ENCODE measurements at regions not wholly inside any gene's neighbourhood (a gene's known extent, or its start where the extent isn't known, plus 50 kb on each side); places are given as distances from the start of the nearest gene placed in this dataset.
"Not testable (repeated sequence)": the region's sequence is repeated elsewhere in the genome, so short reads cannot be mapped to it uniquely, and the experiment has no call there.

DNA sequence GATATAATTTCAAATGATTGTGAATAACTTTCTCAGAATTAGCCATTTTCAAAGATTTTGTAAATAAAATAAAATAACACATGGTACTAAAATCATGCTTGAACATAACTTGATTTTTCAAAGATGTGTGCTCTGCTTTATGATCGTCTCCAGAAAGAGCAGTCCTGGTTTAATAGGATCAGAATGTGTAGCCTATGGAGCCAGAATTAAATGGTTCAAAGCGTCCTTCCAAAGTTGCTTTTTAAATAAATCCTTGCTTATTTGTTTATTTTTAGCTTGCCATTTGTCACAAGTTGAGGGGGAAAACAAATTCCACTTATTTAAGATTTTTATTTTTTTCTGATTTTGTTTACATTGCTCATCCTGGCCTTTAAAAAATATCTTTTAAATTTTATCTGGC is 123.7 kb upstream of the SPRED1 start:
- no peak for DNase-seq

DNA sequence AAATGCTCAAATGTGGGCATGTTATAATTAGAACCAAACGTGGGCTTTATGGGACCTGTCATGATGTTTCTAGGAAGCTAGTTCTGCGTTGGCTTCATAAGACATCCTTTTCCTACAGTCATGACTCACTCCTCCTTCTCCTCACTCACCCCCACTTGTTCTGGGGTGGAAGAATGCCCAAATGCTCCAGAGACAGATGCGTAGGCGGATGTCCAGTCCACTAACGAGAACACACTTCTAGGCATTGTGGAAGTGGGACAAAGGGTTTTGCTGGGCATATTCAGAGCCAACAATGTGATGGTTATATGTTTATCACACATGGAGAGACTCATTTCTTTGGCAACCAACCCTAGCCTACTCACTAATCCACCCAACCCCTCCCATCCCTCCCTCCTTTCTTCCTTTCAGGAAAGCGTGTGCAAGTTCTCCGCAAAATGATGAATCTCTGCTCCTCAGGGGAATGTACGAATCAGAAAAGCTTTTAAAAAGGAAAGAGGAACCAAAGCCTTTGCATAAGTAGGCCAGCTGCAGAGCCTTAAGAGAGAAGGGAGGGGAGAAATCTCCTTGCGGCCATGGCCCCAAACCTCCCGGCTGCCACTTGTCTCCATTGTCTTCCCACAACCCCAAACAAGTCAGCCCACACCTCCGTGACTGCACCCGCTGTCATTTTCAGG is 123.0 kb upstream of the SPRED1 start:
- DNase-seq: no peak

DNA sequence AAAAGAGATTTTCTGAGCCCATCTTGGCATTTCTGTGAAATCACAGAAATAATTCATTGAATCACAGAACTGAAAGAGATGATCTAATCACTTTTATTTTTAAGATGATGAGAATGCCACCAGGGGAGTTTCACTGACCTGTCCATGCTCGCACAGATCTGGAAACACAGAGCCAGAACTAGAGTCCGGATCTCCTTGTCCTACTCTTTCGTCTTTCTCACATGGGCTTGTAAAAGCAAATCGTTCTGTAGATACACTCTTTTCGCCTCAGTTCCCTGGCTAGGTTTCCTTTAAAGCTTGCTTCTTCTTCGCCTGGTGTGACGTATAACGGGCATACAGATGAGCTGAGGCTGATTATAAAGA is 122.5 kb upstream of the SPRED1 start:
- no peak for DNase-seq

DNA sequence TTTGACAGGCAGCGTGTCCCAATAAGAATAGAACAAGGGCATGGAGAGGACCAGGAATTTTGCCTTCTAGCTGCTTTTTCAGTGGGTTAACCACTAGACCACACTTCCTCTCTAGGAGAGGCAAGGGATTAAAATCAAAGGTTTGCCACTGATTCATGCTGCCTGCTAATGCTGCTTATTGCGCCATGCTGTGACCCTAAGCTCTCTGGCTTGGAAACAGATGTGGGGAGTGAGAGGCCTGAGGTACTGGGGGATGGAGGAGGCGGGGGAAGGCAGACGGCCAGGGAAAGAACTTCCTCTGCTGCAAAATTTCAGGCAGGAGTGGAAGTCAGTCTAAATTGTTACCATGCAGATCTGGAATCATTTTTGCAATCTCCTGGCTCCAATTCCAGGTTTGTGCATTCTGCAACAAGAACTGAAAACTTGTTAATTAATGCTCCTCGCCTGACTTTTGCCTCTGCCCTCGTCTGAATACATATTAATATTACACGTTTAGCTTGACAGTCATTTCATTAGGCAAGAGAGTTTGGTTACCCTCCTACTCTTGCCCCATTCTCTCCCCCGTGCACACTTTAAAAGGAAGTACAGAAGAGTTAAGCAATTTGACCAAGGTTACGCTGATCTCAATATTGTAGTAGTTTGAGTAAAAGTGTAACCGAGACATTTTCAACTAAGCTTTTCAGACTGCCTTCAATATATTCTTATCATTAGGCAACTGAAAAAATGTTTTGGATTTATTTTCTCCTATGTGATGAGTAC is 121.7 kb upstream of the SPRED1 start:
- no peak for DNase-seq

DNA sequence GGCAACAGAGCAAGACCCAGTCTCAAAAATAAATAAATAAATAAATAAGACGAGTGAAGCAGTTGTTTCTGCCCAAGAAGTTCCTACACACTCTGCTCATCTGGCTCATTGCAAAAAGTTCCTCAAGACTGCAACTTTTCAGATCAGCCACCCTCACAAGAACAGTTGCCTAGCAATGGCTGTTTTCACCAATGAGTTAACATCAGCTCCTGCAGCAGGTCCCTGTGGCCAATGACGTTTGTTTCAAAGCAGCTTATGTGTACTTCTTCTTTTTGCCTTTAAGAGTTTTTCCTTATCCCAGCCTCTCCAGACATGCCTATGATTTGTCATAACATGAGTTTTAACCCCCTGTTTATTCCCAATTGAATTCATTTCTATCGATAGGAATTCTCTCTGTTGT is 118.4 kb upstream of the SPRED1 start:
- no peak for DNase-seq

DNA sequence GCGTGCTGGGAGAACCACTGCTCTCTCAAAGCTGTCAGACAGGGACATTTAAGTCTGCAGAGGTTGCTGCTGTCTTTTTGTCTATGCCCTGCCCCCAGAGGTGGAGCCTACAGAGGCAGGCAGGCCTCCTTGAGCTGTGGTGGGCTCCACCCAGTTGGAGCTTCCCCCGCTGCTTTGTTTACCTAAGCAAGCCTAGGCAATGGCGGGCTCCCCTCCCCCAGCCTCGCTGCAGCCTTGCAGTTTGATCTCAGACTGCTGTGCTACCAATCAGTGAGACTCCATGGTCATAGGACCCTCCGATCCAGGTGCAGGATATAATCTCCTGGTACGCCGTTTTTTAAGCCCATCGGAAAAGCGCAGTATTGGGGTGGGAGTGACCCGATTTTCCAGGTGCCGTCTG is 110.4 kb upstream of the SPRED1 start:
- DNase-seq: not testable (repeated sequence)

DNA sequence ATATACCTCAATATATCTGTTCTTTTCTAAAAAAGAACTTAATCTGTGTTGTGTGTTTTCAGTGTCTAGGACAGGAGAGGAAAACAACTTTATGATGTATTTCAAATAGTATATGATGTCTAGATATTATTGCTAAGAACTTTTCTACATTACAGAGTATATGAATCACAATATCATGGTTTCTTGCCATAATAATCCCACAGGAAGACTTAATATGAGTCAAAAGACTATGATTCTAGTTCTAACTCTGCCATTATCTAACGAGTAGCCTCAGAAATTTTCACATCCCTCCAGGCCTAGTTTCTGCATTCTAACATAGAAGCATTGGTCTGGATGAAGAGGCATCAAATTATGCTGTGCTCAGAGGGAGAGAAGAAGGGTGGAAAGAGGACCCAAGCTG is 107.7 kb upstream of the SPRED1 start:
- DNase-seq: no peak

DNA sequence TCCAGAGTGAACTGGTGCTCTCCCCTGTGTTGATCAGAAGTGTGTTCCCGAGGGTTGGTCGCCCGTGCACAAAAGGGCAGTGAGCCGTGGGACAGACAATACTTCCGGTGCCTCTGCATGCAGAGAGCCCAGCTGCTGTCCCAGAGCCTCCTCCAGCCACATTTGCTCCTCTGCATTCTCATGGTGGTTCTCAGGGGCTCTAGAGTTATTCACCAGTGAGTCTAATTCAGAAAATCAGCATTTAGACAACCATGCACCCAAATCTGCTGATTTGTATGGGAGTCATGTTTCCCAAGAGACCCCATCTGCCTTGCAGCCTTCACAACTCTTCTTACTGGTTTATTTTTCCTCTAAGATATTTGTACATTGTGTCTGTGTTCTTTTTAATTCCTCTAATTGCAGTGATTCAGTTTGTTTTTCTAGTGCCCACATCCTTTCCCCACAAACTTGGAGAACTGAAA is 107.0 kb upstream of the SPRED1 start:
- DNase-seq: no peak

DNA sequence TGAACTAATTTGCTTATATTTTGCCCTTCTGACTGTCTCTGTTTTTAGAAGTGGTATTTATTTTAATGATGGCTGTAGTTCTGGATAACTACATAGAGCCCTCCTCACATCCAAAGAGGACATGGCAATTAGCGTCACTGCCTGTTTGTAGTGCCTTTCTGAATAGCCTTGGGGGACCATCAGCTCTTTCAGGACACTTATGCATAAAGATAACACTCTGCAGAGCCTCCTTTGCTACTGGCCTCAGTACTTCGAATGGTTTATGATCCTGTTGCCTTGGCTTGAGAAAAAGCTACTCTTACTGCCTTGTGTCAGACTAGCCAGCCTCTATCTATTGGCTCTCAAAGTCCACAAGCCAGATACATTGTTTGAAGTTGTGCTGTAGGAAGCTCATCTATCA is 105.4 kb upstream of the SPRED1 start:
- DNase-seq: no peak

DNA sequence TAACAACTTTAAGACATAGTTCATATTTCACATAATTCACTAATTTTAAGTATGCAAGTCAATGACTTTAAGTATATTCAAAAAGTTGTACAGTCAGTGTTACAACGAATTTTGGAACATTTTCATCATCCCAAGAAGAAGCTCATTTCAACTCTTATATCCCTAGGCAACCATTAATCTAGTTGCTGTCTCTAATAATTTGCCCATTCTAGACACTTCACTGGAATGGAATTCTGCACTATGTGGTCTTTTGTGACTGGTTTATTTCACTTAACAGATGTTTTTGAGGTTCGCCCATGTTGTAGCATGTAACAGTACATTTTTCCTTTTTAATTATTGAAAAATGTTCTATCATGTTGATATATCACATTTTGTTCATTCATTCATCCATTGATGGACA is 104.2 kb upstream of the SPRED1 start:
- DNase-seq: no peak

DNA sequence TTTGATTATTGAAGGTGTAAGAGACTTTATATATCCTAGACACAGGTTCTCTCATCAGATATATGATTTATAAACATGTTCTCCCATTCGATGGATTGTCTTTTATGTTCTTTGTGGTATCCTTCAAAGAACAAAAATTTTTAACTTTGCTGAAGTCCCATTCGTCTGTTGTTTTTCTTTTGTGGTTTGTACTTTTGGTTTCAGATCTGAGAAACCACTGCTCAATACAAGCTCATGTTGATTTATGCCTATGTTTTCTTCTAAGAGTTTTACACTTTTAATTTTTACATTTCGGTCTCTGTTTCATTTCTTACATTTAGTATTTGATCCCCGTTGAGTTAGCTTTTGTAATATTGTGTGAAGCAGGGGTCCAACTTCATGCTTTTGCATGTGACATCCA is 103.3 kb upstream of the SPRED1 start:
- DNase-seq: no peak

DNA sequence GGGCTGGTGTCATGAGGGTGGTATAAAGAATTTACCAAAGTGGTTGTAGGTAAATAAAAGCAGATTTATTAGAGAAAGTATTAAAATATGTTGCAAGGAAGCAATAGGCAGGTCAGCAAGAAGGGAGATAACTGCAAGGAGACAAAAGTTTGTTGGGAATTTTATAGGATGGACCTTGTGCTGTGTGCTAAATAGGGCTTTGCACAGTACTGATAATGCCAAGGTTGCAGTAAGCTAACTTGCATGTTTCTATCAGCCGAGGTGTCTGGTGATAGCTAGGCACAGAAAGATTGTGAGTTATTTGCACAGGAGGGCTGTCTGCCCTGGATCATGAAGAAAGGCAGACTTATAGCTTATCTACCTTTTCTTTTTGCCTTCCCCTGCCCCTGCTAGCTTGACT is 102.5 kb upstream of the SPRED1 start:
- DNase-seq: no peak

DNA sequence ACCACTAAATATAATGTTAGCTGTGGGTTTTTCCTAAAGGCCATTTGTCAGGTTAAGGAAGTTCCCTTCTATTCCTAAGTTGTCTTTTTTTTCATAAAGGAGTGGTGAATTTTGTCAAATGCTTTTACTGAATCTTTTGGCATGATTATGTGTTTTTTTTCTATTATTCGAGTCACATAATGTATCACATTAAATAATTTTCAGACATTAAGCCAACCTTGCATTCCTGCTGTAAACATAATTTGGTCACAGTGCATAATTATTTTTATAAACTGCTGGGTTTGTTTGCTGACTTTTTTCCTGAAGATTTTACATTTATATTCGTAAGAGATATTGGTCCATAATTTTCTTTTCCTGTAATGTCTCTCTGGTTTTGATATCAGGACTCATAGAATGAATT is 101.8 kb upstream of the SPRED1 start:
- no peak for DNase-seq

DNA sequence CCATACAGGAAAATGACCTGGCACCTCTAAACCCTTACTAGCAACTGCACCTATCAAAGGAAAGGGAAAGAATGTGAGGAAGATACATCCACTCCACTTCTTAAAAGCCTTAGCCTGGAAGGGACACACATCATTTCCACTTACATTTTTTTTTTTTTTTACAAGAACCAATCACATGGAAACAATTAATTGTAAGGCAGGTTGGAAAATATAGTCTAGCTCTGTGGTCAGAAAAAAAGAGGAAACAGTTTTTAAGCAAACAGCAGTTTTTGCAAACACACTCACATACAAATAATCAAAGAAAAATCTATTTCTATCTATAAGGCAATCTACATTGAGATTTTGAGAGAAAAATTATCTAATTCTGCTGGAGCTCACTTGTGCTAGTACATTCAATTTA is 98.9 kb upstream of the SPRED1 start:
- DNase-seq: no peak

DNA sequence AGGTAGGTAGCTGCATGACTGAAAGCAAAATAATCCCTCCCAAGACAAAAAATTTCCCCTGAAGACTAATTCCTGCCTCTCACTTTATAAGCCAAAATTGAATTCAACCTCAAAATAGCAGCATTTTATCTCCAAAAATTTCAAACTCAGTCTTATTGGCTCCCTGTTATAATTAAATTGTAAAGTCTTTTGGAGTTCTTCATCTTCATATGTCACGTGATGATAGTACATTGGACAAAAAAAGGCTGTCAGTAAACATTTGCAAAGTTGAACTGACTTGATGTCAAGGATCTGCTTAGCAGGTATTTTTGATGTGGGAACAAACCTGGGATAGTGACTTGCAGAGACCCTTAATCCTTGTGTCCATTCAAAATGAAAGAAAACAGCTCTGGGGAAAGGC is 98.4 kb upstream of the SPRED1 start:
- DNase-seq: no peak

DNA sequence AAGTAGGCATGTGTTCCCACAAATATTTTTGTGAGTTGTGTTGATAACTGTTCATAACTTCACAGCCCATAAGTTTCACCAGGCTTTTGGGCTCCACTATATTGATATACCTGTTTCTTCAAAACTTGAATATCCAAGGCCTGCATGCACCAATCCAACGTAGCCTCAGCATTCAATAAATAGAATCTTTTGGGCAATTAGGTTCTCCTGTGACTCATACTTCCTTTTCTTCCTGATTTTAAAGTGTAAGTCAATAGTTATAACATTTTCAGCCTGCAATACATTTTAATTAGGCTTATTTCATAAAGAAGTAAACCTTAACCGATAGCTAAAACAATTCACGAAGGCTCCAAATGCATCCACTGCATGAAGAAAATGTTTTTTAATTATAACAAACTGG is 97.8 kb upstream of the SPRED1 start:
- no peak for DNase-seq

DNA sequence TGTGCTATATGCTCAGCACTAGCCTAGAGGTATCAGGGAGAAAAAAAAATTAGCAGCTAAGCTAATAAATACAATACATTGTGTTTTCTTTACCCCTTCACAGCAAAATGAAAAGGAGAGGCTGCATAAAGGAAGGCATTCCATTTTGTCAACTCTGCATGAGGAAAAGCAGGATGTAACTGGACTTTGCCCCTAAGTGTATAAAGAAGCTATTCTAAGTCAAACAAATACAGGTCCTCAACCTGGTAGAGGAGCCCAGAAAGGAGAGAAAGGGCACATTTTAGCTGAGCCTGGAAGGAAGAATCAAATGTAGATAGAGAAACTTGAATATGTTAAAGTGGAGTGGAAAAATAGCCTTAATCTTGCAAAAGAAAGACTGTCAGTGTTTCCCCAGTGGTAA is 89.0 kb upstream of the SPRED1 start:
- no peak for DNase-seq

DNA sequence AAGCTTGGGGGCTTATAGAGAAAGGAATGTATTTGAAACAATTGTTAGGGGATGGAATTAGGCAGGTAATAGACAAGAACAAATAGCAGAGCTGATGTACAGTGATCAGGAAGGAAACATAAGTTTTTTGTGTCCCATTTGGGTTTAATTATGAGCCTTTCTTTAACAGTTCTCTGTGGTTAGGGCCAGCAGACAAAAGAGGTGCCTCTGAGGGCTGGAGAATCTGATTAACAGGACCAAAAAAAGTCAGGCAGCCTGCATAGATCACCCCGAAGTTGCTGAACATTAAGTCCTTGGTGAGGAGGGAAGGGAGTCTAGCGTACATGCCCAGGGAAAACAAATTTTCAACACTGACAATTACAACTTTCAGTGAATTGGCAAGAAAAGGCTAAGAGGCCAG is 88.6 kb upstream of the SPRED1 start:
- no peak for DNase-seq

DNA sequence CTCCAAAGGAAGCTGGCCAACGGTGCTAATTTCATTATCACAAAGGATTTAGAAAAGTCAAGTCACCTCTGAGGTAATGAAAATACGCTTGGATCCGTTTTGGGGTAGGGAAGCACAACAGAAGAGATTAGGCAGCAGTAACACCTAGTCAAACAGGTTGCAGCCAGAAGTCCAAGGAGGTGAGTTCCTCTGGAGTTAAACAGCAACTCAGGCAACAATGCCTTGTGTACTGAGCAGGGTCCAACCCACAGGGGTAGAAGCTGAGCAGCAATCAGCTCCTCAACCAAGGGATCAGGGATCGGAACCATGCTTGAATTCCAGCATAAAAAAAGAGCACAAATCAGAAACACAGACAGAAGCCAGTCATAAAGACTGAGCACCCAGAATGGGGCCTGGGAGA is 88.1 kb upstream of the SPRED1 start:
- DNase-seq: no peak

DNA sequence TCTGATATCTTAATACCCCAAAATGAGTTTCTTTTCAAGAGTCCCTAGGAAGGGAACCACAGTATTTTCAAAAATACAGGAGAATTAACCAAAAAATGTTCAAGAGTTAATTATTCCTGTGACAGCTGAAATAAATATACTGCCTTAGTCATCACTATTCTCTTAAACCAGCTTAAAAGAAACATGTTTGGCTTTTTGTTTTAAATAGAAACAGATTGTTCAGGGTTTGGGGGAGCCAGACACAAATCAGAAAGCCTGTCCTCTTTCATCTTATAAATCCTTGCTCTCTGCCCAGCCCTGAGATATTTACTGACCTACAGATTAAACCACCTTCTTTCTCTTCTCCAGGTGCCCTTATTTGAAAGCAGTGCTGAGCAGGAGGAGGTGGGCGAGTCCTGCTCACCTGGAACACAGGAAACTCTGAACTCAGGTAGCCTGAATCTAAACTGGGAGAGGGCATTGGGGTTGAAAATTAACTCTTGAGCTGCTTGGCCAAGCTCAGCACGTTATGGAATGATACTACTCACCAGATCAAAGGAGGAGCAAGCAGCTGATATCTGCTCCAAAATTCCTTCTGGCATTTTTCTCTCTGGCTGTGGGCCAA is 84.1 kb upstream of the SPRED1 start:
- no peak for DNase-seq

DNA sequence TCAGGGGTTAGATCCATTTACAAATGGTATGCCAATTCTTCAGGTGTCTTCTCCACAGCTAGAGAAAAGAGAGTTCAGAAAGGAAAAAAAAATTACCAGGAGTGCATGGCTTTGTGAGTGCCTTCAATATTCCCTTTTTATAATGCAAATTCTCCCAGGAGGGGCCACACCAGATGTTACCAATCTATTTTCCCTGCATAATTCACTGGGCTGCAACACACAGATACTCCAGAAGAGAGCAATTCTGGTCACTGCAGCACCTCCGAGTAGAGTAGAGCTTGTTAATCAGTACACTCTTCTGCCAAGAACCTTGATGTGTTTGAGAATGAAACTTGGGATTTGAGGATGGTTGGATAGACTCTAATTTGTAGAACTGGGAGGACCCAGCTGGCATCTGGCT is 80.7 kb upstream of the SPRED1 start:
- DNase-seq: no peak

DNA sequence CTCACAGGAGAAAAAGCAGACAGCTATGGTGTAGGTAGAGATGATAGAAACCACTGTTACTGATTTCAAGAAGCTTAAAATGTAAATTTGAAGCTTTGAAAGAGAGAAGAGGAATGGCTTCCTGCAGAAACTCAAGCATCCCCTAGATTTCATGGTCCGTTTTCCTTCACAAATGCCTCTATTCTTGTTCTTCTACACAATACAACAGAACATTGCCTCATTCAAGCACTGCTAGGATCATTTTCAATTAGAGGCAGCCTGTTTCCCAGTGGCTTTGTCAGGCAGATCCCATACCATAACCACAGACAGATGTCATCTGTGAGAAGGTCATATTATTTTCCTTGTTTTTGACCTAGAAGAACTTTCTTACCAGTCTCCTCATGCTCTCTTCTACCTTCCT is 77.9 kb upstream of the SPRED1 start:
- DNase-seq: no peak

DNA sequence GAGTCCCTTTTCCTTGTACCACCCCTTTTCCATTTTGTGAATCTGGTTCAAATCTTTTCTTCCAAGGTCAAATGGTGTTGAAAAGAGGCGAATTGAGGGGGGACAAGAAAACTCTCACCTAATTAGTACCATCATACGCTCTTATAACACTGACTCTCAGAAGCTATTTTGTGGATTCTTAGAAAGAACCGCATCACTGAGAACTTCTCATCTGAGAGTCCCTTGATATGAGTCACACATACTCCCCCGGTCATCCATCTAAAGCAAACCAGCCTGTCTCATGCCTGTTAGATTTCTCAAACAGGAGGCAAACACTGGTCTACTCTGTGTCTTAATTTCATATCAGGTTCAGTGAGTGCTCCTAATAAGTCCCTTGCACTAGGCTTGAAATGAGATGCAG is 76.5 kb upstream of the SPRED1 start:
- no peak for DNase-seq

DNA sequence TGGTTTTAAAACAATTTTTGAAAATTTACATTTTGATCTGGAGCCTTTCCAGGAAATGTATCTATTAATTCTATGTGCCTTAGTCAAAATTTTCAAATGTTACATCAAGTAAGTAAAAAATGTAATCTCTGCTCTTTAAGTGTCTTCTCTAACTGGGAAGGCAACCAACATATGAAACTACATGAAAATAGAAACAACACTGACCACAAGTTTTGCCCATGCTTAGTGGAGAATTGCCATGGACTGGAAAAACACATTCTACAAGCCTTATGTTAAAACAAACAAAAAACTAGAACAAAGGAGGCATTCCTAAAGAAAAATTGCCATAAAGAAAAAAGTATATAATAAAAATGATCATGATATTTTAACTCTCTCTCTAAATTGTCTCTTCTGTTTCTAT is 75.9 kb upstream of the SPRED1 start:
- no peak for DNase-seq

DNA sequence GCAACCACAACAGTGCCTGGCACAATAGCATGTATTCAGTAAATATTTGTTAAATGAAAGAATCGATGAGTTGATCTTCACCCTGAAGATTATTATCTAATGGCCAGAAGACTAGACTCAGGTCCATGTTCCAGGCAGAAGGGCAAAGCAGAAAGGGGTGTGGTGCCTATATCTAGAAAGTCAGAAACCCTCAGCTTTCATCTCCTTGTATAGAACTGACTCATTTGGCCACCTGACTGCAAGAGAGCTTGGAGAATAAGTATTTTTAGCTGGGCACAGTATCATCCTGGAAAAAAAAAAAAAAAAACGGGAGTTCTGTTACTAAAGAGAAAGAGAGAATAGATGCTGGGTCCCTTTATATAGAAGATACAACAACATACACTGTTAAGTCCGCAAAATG is 69.7 kb upstream of the SPRED1 start:
- no peak for DNase-seq

Data from NCI-H1694 treated with DMSO at 0.1 percent for 48 hours (cell line).